SK-N-MC (cell line): ENCODE measurements at regions not wholly inside any gene's neighbourhood (a gene's known extent, or its start where the extent isn't known, plus 50 kb on each side); places are given as distances from the start of the nearest gene placed in this dataset.

Experiments
- DNase-seq: peaks from one replicate; pipeline ENCODE4 v3.0.0-alpha.2; 2011; ENCODE audit warnings: low read depth, low spot score
- H3K27ac ChIP-seq: fragments of 200-600 bp; sonication (generic); 2 replicates; pipeline ENCODE4 v1.5.1; 2016; ENCODE audit warnings: mixed run types
- H3K36me3 ChIP-seq: fragments of 200-600 bp; sonication (generic); 2 replicates; pipeline ENCODE4 v1.6.1; 2017; ENCODE audit warnings: antibody characterized with exemption, low read length, mixed read lengths; ENCODE audit not compliant: insufficient read depth
- H3K4me3 ChIP-seq: fragments of 200-600 bp; sonication (generic); 2 replicates; pipeline ENCODE4 v1.5.1; 2016
- H3K9ac ChIP-seq: fragments of 200-600 bp; sonication (generic); 2 replicates; pipeline ENCODE4 v1.8.0; 2017; ENCODE audit warnings: mixed run types, mixed read lengths; ENCODE audit not compliant: insufficient read length
- H3K9me3 ChIP-seq: fragments of 200-600 bp; sonication (generic); 2 replicates; pipeline ENCODE4 v1.6.1; 2017; ENCODE audit warnings: low read depth, mild to moderate bottlenecking, antibody characterized with exemption, low read length, moderate library complexity, mixed read lengths
- EZH2 ChIP-seq: fragments of 200-600 bp; sonication (generic); IDR thresholded peaks from one replicate; pipeline ENCODE4 v1.6.1; 2017; ENCODE audit warnings: antibody characterized with exemption
- FOXP2 ChIP-seq: optimal IDR thresholded peaks from 2 replicates; pipeline ENCODE3; 2011; ENCODE audit warnings: mild to moderate bottlenecking, moderate library complexity; ENCODE audit not compliant: insufficient read depth; ENCODE audit errors: extremely low read length, control extremely low read depth
- POLR2AphosphoS5 ChIP-seq: IDR thresholded peaks from 2 replicates; pipeline ENCODE4 v1.6.1; 2012; ENCODE audit warnings: mild to moderate bottlenecking, low read depth, low read length, borderline replicate concordance

- TF ChIP-seq FOXP2 (no peak), EZH2 (no peak)
- Histone ChIP-seq H3K4me3 (no peak overlapping the region), H3K36me3 (no peaks in the 10 kb centered on the region)
Measured at GRCh38 chr6:14946753-14947152, 299.1 kb upstream of the JARID2 start.

GRCh38 chr6:14948586-14949245 lies 297.2 kb upstream of the JARID2 start:
- H3K4me3 ChIP-seq = no peak overlapping the region
- TF ChIP-seq POLR2AphosphoS5 (no peak), FOXP2 (no peak), EZH2 (no peak)
- DNase-seq = no peak

More at GRCh38 chr6:14946753-14947152, 299.1 kb upstream of the JARID2 start:
- Histone ChIP-seq H3K9me3 (no peaks in the 10 kb centered on the region), H3K9ac (no peak overlapping the region), H3K27ac (no peak overlapping the region)
- no peak for DNase-seq

GRCh38 chr6:14950103-14950969 lies 295.5 kb upstream of the JARID2 start:
- no peak for TF ChIP-seq FOXP2
- no peak for TF ChIP-seq POLR2AphosphoS5
- TF ChIP-seq EZH2 = no peak

More at GRCh38 chr6:14948586-14949245, 297.2 kb upstream of the JARID2 start:
- Histone ChIP-seq H3K36me3 (no peaks in the 10 kb centered on the region), H3K9me3 (no peaks in the 10 kb centered on the region), H3K27ac (no peak overlapping the region), H3K9ac (no peak overlapping the region)

GRCh38 chr6:14950970-14951276 lies 294.9 kb upstream of the JARID2 start:
- no peaks in the 10 kb centered on the region for H3K36me3 ChIP-seq
- DNase-seq = no peak
- no peak for TF ChIP-seq EZH2
- TF ChIP-seq POLR2AphosphoS5 = no peak
- TF ChIP-seq FOXP2 = no peak
- no peak overlapping the region for H3K27ac ChIP-seq
- H3K9ac ChIP-seq = no peak overlapping the region
- no peak overlapping the region for H3K4me3 ChIP-seq
- no peaks in the 10 kb centered on the region for H3K9me3 ChIP-seq

More at GRCh38 chr6:14950103-14950969, 295.5 kb upstream of the JARID2 start:
- no peak overlapping the region for H3K27ac ChIP-seq
- H3K9ac ChIP-seq = no peak overlapping the region
- H3K9me3 ChIP-seq = no peaks in the 10 kb centered on the region
- no peak for DNase-seq
- H3K4me3 ChIP-seq = no peak overlapping the region
- H3K36me3 ChIP-seq = no peaks in the 10 kb centered on the region

- no peak for TF ChIP-seq POLR2AphosphoS5
- no peak for TF ChIP-seq EZH2
- TF ChIP-seq FOXP2 = no peak
- H3K27ac ChIP-seq = no peak overlapping the region
- no peak overlapping the region for H3K9ac ChIP-seq
- no peaks in the 10 kb centered on the region for H3K36me3 ChIP-seq
- H3K4me3 ChIP-seq = no peak overlapping the region
- no peak for DNase-seq
- no peaks in the 10 kb centered on the region for H3K9me3 ChIP-seq
Measured at GRCh38 chr6:14951704-14952103, 294.2 kb upstream of the JARID2 start.

- TF ChIP-seq POLR2AphosphoS5 (no peak), FOXP2 (no peak), EZH2 (no peak)
- Histone ChIP-seq H3K27ac (no peak overlapping the region), H3K36me3 (no peaks in the 10 kb centered on the region), H3K9me3 (no peaks in the 10 kb centered on the region), H3K4me3 (no peak overlapping the region), H3K9ac (no peak overlapping the region)
- DNase-seq = no peak
Measured at GRCh38 chr6:14953836-14954235, 292.0 kb upstream of the JARID2 start.

GRCh38 chr6:14957355-14958059 lies 288.4 kb upstream of the JARID2 start:
- H3K27ac ChIP-seq = no peak overlapping the region
- no peaks in the 10 kb centered on the region for H3K36me3 ChIP-seq
- H3K9ac ChIP-seq = no peak overlapping the region
- no peaks in the 10 kb centered on the region for H3K9me3 ChIP-seq
- H3K4me3 ChIP-seq = no peak overlapping the region
- DNase-seq = no peak
- TF ChIP-seq POLR2AphosphoS5 (no peak), EZH2 (no peak), FOXP2 (no peak)

GRCh38 chr6:14959324-14959885 lies 286.5 kb upstream of the JARID2 start:
- no peak for DNase-seq
- H3K9me3 ChIP-seq = no peaks in the 10 kb centered on the region
- TF ChIP-seq POLR2AphosphoS5 = no peak
- TF ChIP-seq EZH2 = no peak
- no peak for TF ChIP-seq FOXP2
- no peak overlapping the region for H3K9ac ChIP-seq
- no peaks in the 10 kb centered on the region for H3K36me3 ChIP-seq
- no peak overlapping the region for H3K27ac ChIP-seq
- H3K4me3 ChIP-seq = no peak overlapping the region
